ENCODE measurements at regions not wholly inside any gene's neighbourhood (a gene's known extent, or its start where the extent isn't known, plus 50 kb on each side); places are given as distances from the start of the nearest gene placed in this dataset.

- TF ChIP-seq, protein P1, sequence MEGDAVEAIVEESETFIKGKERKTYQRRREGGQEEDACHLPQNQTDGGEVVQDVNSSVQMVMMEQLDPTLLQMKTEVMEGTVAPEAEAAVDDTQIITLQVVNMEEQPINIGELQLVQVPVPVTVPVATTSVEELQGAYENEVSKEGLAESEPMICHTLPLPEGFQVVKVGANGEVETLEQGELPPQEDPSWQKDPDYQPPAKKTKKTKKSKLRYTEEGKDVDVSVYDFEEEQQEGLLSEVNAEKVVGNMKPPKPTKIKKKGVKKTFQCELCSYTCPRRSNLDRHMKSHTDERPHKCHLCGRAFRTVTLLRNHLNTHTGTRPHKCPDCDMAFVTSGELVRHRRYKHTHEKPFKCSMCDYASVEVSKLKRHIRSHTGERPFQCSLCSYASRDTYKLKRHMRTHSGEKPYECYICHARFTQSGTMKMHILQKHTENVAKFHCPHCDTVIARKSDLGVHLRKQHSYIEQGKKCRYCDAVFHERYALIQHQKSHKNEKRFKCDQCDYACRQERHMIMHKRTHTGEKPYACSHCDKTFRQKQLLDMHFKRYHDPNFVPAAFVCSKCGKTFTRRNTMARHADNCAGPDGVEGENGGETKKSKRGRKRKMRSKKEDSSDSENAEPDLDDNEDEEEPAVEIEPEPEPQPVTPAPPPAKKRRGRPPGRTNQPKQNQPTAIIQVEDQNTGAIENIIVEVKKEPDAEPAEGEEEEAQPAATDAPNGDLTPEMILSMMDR (IDR thresholded peaks at IDR 0.05) = no peak
- TF ChIP-seq POLR2A (IDR thresholded peaks at IDR 0.05) = no peak
- no peak for TF ChIP-seq POLR2AphosphoS5 (IDR thresholded peaks at IDR 0.05; ENCODE audit: insufficient read depth in 1 of 2, low read depth in 1 of 2)
Observed at GRCh38 chr11:112408517-112408916, 147.9 kb upstream of the PLET1 start.

All from vagina (tissue), 2 donors.